Astrocyte (in vitro differentiated cells and primary cell): ENCODE measurements at regions not wholly inside any gene's neighbourhood (a gene's known extent, or its start where the extent isn't known, plus 50 kb on each side); places are given as distances from the start of the nearest gene placed in this dataset.

Experiments
- DNase-seq: peaks from one replicate; pipeline ENCODE4 v3.0.0-alpha.2; 2010; ENCODE audit warnings: low read depth
- FAIRE-seq: peaks from 2 replicates; lab custom pipeline; 2011; peaks lifted over from hg19 to GRCh38; lab: Jason Lieb, UNC
- H2AFZ ChIP-seq: 2 replicates; pipeline ENCODE4 v1.6.0; 2012; ENCODE audit warnings: low read depth, low read length, inconsistent platforms
- H3K27ac ChIP-seq: 2 replicates; pipeline ENCODE4 v1.5.1; 2011; ENCODE audit warnings: low read depth, low read length, inconsistent platforms
- H3K27me3 ChIP-seq: 2 replicates; pipeline ENCODE4 v1.6.0; 2011; ENCODE audit warnings: low read length, inconsistent platforms; ENCODE audit not compliant: insufficient read depth
- H3K36me3 ChIP-seq: 2 replicates; pipeline ENCODE4 v1.5.1; 2011; ENCODE audit warnings: low read length, inconsistent platforms; ENCODE audit not compliant: insufficient read depth
- H3K4me1 ChIP-seq: 2 replicates; pipeline ENCODE4 v1.5.1; 2011; ENCODE audit warnings: low read length, inconsistent platforms; ENCODE audit not compliant: insufficient read depth
- H3K4me2 ChIP-seq: 2 replicates; pipeline ENCODE4 v1.6.0; 2012; ENCODE audit warnings: low read length, inconsistent platforms
- H3K4me3 ChIP-seq: 2 replicates; pipeline ENCODE4 v1.5.1; 2011; ENCODE audit warnings: low read depth, mild to moderate bottlenecking, low read length, inconsistent platforms; ENCODE audit not compliant: insufficient read depth
- H3K79me2 ChIP-seq: 2 replicates; pipeline ENCODE4 v1.6.0; 2012; ENCODE audit warnings: mild to moderate bottlenecking, low read length, inconsistent platforms; ENCODE audit not compliant: insufficient read depth
- H3K9ac ChIP-seq: 2 replicates; pipeline ENCODE4 v1.6.0; 2012; ENCODE audit warnings: mild to moderate bottlenecking, low read length, inconsistent platforms
- H3K9me3 ChIP-seq: 2 replicates; pipeline ENCODE4 v1.5.1; 2012; ENCODE audit warnings: low read depth, mild to moderate bottlenecking, low read length, inconsistent platforms; ENCODE audit not compliant: insufficient read depth
- H4K20me1 ChIP-seq: 2 replicates; pipeline ENCODE4 v1.6.0; 2012; ENCODE audit warnings: low read length, inconsistent platforms; ENCODE audit not compliant: insufficient read depth
- H3K27ac Mint-ChIP-seq: one replicate; pipeline ENCODE4 v1.8.0; 2021; ENCODE audit warnings: mild to moderate bottlenecking, mixed read lengths; ENCODE audit not compliant: unreplicated experiment
- H3K27me3 Mint-ChIP-seq: one replicate; pipeline ENCODE4 v1.8.0; 2021; ENCODE audit warnings: low read depth, mixed read lengths; ENCODE audit not compliant: unreplicated experiment
- H3K36me3 Mint-ChIP-seq: one replicate; pipeline ENCODE4 v1.8.0; 2021; ENCODE audit warnings: low read depth, mixed read lengths; ENCODE audit not compliant: unreplicated experiment
- H3K4me1 Mint-ChIP-seq: one replicate; pipeline ENCODE4 v1.8.0; 2021; ENCODE audit warnings: low read depth, mixed read lengths; ENCODE audit not compliant: unreplicated experiment
- H3K4me3 Mint-ChIP-seq: one replicate; pipeline ENCODE4 v1.8.0; 2021; ENCODE audit warnings: mild to moderate bottlenecking, moderate library complexity, mixed read lengths; ENCODE audit not compliant: unreplicated experiment
- H3K9me3 Mint-ChIP-seq: one replicate; pipeline ENCODE4 v1.8.0; 2021; ENCODE audit warnings: mild to moderate bottlenecking, mixed read lengths; ENCODE audit not compliant: unreplicated experiment
- CTCF ChIP-seq: IDR thresholded peaks from 2 replicates; pipeline ENCODE4 v1.5.1; 2011; ENCODE audit warnings: low read depth, mild to moderate bottlenecking, inconsistent platforms, low read length, moderate library complexity; ENCODE audit not compliant: insufficient read depth
- EZH2 ChIP-seq: IDR thresholded peaks from 2 replicates; pipeline ENCODE4 v1.6.1; 2012; ENCODE audit warnings: mild to moderate bottlenecking, low read length, inconsistent platforms; ENCODE audit not compliant: insufficient read depth

GRCh38 chr10:128860574-128860973 is 606.5 kb upstream of the MGMT start:
- Mint-ChIP-seq H3K9me3 (peaks cover 1% of the 10 kb centered on the region), H3K4me1 (no peaks in the 10 kb centered on the region), H3K27me3 (peaks cover 20% of the 10 kb centered on the region), H3K27ac (no peak overlapping the region), H3K4me3 (no peak overlapping the region), H3K36me3 (no peaks in the 10 kb centered on the region)
- TF ChIP-seq EZH2 (no peak), CTCF (no peak)
- Histone ChIP-seq H3K4me3 (no peak overlapping the region), H3K27ac (no peak overlapping the region), H3K9me3 (no peaks in the 10 kb centered on the region), H4K20me1 (no peaks in the 10 kb centered on the region), H3K79me2 (no peaks in the 10 kb centered on the region), H3K4me1 (no peaks in the 10 kb centered on the region), H2AFZ (no peak overlapping the region), H3K36me3 (no peaks in the 10 kb centered on the region), H3K4me2 (no peak overlapping the region), H3K27me3 (no peaks in the 10 kb centered on the region), H3K9ac (no peak overlapping the region)
- FAIRE-seq = no peak
- no peak for DNase-seq

- peaks cover 22% of the 10 kb centered on the region for H3K27me3 Mint-ChIP-seq
- no peaks in the 10 kb centered on the region for H3K36me3 ChIP-seq
- H3K4me2 ChIP-seq = no peak overlapping the region
- H4K20me1 ChIP-seq = no peaks in the 10 kb centered on the region
- no peak overlapping the region for H2AFZ ChIP-seq
- H3K36me3 Mint-ChIP-seq = no peaks in the 10 kb centered on the region
- no peaks in the 10 kb centered on the region for H3K27me3 ChIP-seq
- H3K4me3 Mint-ChIP-seq = no peak overlapping the region
- H3K27ac Mint-ChIP-seq = no peak overlapping the region
- H3K4me1 ChIP-seq = no peaks in the 10 kb centered on the region
- no peaks in the 10 kb centered on the region for H3K79me2 ChIP-seq
- H3K9me3 Mint-ChIP-seq = peaks cover 1% of the 10 kb centered on the region
- H3K4me3 ChIP-seq = no peak overlapping the region
- H3K9ac ChIP-seq = no peak overlapping the region
- TF ChIP-seq EZH2 (no peak), CTCF (no peak)
- FAIRE-seq (no peak), DNase-seq (no peak)
- no peaks in the 10 kb centered on the region for H3K9me3 ChIP-seq
- no peak overlapping the region for H3K27ac ChIP-seq
- peaks cover 6% of the 10 kb centered on the region for H3K4me1 Mint-ChIP-seq
Measured at GRCh38 chr10:128861018-128861901, 605.8 kb upstream of the MGMT start.

GRCh38 chr10:128863411-128863810 is 603.6 kb upstream of the MGMT start:
- Histone ChIP-seq H3K9me3 (no peaks in the 10 kb centered on the region), H3K27me3 (no peaks in the 10 kb centered on the region), H2AFZ (no peak overlapping the region), H3K4me3 (no peak overlapping the region), H3K9ac (no peak overlapping the region), H3K79me2 (no peaks in the 10 kb centered on the region), H4K20me1 (no peaks in the 10 kb centered on the region), H3K27ac (no peak overlapping the region), H3K36me3 (no peaks in the 10 kb centered on the region), H3K4me2 (no peak overlapping the region), H3K4me1 (no peaks in the 10 kb centered on the region)
- no peak overlapping the region for H3K27ac Mint-ChIP-seq
- H3K27me3 Mint-ChIP-seq = peaks cover 25% of the 10 kb centered on the region
- H3K4me3 Mint-ChIP-seq = no peak overlapping the region
- peaks cover 10% of the 10 kb centered on the region for H3K4me1 Mint-ChIP-seq
- peaks cover 1% of the 10 kb centered on the region for H3K9me3 Mint-ChIP-seq
- no peaks in the 10 kb centered on the region for H3K36me3 Mint-ChIP-seq
- TF ChIP-seq CTCF (no peak), EZH2 (no peak)
- DNase-seq = no peak
- FAIRE-seq = no peak
